GM11168 (cell line): ENCODE measurements at regions not wholly inside any gene's neighbourhood (a gene's known extent, or its start where the extent isn't known, plus 50 kb on each side); places are given as distances from the start of the nearest gene placed in this dataset.

ENCODE experiments used
- in situ Hi-C: fragments of 300-500 bp; cut with MboI; formaldehyde crosslinking; loops from one replicate; pipeline ENCODE4 v1.12.0; 2022; ENCODE audit warnings: low sequenced_read_pairs; ENCODE audit not compliant: unreplicated experiment

DNA sequence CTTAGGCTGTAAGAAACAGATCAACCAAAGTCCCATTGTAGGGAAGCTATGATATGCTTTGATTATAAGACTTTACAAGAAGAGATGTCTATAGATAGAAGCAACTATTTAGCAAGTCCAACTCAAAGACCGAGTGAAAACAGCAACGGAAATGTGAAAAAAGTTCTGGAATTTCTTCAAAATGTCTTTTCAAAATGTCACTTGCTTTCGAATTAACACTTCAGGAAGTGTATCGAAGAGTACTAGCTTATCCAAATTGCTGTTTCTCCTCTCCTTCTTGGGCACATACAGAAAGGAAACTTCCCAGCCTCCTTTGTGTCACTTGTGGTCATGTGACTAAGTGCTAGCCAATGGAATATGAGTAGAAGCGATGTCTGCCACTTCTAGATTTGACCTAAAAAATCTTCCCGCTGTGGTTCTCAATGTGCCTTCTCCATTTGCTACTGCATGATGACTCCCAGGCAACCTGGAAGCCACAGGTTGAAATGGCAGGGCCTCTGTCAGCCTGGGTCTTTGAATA lies 89.9 kb downstream of the TSEN15 start:
- in situ Hi-C loops = no loop called here

DNA sequence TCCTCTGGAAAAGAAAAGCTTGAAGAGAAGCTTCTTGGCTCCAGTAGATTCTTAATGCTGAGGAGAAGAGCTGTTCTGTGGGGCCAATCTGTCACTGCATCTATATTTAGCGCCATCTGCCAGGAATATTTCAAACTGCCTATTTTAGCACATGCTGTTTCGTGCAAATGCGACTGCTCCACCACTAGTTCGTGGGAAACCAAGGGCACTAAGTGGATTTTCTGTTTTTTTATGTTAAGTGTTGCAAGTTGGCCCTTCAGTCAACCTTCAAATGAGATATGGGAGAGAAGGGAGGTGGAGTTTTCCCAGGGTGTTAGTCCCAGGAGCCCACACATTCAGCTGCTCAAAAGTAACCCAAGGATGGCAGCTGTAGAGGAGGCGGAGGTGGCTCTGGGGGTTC lies 91.9 kb downstream of the TSEN15 start:
- in situ Hi-C loops = no loop called here

DNA sequence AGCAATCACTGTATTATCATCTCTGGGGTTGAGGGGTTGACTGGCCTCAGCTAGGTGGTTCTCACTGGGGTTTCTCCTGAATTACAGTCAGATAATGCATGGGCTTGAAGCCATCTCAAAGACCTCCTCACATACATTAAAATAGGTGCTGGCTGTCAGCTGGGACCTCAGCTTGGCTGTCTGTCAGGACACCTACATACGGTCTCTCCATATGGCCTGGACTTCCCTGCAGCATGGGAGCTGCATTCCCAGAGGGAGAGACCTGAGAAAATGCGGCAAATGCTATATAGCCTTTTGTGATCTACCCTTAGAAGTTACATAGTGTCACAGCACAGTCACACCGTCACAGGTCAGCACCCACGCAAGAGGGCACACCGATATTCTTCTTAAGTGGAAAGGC lies 93.6 kb downstream of the TSEN15 start:
- in situ Hi-C loops = no loop called here

DNA sequence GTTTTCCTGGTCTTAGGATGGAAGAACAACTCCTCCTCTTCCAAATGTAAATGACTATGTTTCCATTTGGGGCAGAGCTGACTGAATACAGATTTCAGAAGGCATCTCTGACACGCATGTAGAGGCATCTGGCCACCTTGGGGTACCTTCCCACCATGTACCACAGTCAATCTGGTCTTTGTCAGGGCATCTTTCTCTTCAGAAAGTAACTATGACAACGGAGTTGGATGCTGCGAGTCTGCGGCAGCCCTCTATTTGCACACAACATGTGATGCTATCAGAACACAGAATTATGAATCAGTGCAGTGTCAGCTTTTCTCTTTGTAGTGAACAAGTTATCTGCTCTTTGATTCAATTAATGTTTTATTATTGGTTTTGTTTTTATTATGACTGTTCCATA lies 94.7 kb downstream of the TSEN15 start:
- in situ Hi-C loops = no loop called here

DNA sequence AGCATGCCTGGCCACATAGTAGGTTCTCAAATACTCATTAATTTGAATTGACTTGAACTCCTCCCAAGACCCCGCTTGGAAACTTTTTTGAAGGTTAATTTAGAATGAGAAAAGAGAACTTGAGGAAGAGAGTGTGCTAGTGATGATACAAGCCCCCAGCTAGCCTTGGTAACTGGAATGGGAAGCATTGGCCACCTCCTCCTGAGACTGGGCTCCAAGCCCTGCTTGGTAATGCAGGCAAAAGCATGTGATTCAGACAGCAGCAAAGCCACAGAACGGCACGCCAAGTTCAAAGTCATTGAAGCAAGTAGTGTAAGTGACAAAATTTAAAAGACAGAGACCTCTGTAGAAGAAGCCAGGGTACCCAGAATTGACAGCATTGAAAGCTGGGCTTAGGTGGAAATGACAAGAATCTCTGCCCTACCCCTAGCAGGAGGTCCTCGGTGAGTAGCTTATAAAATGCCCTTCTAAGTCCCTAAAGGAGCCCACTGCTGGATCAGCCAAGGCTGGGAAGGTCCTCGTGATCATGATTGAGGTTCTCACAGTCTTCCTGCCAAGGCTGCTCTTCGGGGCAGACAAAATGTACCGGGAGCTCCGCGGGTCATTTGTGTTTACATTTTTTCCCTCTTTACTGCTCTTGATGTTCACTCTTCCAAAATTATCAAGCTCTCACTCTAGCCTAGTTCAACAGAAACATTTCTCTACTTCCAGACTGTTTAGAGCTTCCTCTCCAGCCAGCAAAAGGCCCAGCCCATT lies 99.4 kb downstream of the TSEN15 start:
- in situ Hi-C loops = no loop called here

DNA sequence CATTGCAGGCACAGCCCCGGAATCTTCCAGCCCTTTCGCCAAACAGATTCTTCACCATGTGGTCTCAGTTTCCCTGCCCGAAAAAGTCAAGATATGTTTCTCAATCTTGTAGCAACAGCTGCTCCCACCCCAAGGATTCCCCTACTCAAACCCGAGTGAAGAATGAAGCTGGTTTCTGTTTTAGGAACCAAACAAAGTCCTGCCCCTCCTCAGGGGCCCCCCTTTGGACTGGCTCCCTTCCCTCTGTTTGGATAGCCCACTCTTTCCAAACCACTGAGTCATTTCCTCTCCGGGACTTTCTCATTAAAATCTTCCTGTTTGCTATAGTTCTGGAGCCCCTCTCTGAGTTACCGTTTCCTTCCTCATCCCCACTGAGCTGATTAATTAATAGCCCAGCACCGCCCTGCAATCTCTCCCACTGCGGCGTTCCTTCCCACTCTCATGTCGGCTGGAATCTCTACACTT lies 100.9 kb downstream of the TSEN15 start:
- in situ Hi-C loops = no loop called here

DNA sequence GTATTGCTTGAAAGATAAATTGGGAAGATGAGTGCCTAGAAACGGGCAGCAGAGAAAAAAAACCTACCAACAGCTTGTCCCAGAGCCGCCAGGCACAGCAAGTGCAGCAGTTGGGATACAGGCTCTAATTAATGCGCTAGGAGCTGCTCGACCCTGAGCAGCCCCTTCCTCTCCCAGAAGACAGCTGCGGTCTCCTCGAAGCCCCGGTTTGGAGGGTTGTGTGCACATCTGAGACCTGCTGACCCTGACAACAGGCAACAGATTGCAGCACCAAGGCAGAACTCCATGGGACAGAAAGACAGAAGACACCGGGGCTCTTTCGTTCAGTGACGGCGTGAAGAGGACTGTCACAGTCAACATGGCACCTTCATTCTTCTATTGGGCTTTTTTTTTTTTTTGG lies 101.4 kb downstream of the TSEN15 start:
- in situ Hi-C loops = no loop called here

DNA sequence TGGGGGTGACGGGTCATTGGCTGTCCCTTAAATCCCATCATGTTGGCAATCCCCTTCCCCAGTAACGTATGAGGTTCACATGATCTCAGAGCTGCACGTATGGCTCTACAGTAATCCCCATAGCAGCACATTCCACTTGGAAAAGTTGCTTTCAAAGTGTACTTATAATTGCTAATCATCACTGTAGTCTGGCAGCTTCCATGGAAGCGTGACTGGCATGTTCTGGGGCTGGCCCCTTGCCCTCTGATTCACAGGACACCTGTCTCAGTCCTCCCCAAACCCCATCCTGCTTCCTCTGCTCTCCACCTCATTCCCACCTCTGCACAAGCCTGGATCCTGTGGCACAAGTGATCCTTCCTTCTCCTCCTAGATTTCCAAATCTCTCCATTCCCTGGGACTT lies 102.2 kb downstream of the TSEN15 start:
- in situ Hi-C loops = no loop called here

DNA sequence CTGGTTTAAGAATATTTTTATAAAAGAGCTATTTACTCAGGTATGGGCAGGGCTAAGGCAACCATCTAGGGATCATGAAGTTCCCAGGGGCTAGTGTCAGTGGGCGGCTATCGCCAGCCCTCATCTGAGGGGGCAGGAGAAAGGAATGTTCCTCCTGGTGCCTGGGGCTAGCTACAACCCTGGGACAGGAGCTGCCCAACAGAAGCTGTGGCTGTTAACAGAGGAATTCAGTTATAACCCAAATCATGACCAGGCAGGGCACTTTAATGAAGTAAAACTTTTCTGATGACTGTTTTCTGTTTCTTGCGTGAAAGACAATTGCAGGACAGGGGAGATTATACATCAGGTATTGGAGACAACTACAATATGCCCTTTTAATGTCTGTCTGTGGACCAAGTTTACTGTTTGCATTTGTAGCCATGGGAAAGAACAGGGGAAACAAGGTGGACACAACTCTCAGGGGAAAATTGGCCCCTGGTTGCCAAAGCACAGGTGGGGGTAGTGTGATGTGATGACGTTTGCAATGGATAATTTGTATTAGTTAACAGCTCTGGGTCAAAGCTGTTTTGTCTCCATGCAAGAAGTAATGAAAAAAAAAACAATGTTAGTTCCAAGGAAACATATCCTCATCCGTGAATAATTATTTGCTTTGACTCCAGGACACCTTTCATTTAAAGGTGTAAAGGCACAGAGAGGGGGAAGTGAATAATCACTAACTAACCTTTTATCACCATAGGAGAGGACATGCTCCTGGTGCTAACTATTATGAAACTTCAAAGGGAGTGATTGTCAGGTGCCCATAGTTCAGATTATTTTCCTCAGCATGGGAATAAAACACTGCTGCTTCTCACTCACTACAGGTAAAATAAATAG lies 105.2 kb downstream of the TSEN15 start:
- in situ Hi-C loops = no loop called here

DNA sequence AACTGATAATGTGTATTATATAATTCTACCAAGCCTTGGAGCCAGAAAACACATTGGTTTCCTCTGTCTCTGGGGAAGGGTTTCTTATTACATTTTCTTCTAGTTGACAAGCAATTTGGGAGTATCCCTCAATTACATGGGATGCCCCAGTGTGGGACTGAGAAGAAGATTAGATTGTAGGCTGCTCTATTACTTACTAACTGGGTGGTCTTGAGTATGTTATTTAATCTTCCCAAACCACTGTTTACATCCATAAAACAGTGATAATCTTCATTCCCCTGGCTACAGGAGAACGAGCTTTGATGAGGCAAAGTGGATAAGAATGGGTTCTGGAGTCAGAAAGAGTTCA lies 105.8 kb downstream of the TSEN15 start:
- in situ Hi-C loops = no loop called here

DNA sequence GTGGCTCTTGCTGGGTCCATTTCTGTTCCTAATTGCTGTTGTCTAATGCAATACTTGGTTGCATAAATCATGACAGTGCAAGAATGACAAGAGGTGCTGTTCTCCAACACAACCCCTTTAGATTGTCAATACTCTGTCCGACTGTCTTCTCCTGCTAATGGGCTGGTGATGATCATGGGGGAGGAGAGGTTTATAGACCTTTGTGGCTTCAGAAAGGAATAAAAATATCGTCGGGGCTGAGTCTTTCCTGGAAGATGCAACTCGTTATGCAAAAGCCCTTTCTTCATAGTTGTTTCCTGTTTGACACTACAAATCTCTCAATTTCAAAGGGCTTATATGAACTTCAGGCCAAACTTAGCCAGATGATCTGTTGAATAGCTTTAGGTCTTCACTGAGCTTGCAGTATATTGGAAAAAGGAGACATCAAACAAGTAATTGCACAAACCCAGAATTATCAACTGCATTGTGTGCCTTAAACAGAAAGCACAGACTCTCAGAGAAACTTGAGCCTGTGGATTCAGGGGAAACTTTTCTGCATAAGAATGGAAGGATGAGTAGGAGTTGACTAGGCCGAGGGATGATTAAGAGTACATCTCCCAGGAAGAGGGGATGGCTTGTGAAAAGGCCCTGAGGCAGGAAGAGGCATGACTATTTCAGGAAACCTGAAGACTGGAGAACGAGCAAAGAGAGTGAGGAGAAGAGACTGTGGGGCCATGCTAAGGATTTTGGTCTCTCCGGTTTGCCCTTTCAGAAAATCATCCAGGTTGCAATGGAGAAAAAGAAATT lies 107.6 kb downstream of the TSEN15 start:
- in situ Hi-C loops = no loop called here

DNA sequence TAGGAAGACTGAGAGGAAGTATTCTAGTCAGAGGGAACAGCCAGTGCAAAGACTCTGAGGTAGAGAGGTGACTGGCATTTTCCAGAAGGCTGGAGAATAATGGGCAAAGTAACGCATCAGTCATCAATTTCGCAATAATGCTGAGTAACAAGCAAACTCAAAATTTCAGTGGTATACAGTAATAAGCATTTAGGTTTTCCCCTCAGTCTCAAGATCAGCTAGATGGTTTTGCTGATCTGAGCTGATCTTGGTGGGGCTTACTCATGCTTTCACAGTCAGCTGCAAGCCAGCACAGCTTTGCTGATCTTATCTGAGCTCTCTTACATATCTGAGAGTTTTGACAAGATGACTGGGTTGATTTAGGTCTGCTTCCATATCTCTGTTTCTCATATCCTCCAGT lies 108.7 kb downstream of the TSEN15 start:
- in situ Hi-C loops = no loop called here

DNA sequence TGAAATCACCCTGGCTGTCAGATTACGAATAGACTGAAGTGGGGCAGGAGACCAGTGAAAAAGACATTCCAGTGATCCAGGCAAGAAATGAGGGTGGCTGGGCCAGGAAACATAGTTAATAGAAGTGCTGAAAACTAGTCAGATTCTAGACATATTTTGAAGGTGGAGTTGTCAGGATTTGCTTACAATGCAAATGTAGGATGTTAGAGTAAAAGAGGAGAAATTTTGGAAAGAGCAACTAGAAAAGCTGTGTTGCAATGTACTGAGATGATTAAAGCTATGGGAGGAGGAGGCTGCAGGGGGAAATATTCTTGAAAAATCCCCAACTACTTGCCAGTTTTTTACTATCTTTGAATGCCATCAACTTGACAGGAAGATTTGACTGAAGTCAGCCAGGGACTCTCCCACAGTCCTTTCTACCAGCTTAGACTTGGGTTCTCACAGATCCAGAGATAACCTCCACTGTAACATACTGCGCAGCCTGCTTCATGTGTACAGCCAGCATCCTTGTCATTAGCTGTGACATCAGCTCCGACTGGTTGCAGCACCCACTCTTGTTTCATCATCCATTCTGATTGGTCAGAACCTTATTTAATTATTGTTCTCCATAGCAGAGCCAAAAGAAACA lies 109.7 kb downstream of the TSEN15 start:
- in situ Hi-C loops = no loop called here

DNA sequence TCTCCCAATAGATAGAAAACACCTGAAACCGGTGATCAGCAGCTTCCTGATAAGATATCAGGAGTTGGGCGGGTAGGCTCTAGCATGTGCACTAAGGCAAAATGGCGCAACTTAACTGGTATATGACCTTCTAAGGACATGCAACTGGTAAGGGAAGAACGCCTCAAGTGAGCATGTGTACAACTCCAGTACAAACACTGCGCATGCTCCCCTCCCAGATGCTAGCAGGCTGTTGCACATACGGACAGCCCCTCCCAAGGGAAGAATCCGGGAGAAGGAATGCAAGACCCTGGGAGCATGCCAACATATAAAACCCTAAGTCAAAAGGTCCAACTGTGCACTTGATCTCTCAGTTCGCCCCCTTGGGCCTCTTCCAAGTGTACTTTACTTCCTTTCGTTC lies 110.8 kb downstream of the TSEN15 start:
- in situ Hi-C loops = no loop called here

DNA sequence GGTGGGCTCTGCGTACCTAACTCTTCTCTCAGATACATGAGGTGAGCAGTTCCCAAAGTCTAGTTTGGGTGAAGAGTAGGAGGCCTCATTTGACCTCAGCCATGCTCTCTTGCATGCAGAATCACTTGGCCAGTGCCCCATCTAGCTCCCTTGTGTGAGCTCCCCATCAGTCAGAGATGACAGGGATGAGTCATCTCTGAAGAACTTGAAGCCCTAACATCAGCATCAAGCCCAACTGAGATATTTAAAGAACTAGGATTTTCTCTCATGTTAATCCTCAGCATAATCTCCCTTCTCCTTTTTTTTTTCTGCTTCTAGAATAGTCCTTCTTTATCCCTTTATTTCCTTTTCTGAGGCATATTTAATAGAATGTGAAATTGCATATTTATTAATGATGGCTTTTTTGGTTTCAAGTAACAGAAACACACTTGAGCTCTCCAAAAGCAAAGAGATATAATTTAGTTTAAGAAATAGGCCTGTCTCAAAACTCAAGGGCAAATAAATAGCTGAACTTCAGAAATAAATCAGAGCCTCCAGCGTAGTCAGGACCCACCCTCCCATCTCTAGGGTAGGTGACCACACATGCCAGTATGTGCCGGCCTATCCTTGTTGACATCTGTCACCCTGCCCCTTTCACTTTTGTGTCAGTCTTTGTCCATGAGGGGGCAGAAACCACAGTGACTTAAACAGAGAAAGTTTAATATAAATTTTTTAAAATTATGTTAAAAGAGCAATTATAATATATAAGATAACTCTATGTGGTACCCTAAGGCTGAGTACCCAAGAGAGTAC lies 112.3 kb downstream of the TSEN15 start:
- in situ Hi-C loops = no loop called here

DNA sequence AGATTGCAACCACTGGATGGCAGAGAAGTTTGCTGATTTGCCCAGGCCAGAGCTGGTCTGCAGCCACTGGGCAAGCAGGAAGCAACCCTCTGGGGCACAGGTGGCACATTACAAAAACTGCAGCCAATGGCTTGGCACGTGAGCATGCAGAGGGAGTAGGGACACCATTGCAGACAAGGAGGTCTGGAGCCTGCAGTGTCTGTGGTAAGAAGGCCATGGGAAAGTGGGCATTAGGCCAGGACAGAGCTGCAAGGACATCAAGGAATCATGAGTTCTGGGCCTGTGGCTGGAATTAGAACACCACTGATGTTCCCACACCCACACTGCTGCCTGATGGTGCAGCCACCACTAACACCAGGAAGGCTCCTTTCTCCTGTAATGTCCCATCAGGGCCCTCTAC lies 113.0 kb downstream of the TSEN15 start:
- in situ Hi-C loops = no loop called here

DNA sequence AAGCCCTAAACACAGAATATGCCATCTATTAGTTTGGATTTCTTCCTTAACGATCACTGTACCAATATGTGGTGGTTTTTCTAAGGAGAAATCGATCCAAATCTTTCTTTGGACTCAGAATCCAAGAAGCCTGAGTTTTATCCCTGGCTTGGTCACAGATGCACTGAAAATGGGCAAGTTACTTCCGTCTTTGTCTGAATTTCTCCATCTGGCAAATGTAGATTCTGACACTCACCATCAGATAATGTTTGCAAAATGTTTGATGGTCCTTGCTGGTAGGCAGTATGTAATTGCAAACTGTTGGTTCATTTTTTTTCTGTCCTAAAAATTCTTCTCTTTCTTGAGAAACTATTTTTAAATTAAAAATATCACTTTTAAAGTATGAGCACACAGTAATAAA lies 115.0 kb downstream of the TSEN15 start:
- in situ Hi-C loops = no loop called here

DNA sequence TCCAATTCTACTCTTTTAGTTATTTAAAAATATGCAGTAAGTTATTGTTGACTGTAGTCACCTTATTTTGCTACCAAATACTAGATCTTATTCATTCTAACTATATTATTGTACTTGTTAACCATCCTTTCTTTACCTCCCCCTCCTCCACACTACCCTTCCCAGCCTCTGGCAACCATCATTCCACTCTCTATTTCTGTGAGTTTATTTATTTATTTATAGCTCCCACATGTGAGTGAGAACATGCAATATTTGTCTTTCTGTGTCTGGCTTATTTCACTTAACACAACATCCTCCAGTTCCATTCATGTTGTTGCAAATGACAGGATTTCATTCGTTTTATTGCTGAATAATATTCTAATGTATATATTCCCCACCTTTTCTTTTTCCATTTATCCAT lies 115.8 kb downstream of the TSEN15 start:
- in situ Hi-C loops = no loop called here

DNA sequence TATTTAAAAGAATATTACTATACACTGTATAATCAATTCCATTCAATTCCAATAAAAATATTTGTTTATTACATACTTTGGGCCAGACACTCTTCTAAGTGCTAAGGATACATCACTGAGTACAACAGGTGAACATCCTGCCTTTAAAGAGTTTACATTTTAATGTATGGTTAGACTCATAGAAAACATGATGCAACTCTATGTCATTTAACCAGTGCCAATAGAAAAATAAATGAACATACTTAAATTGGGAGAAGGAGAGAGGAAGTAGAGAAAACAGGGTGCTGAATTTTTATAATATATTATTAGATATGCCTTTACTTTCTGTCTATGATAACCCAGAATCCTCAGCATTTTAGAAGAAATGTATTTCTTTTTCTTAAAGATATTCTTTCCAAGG lies 119.2 kb downstream of the TSEN15 start:
- in situ Hi-C loops = no loop called here
